Smooth muscle cell (in vitro differentiated cells): ENCODE measurements at regions not wholly inside any gene's neighbourhood (a gene's known extent, or its start where the extent isn't known, plus 50 kb on each side); places are given as distances from the start of the nearest gene placed in this dataset.

Experiments used
- DNase-seq: peaks from one replicate; lab custom pipeline; 2025; ENCODE audit not compliant: unreplicated experiment; lab: John Stamatoyannopoulos, UW
- H2AFZ ChIP-seq: fragments of 200-600 bp; sonication (generic); 2 replicates; pipeline ENCODE4 v1.6.0; 2016; ENCODE audit warnings: antibody characterized with exemption, low read depth, mild to moderate bottlenecking
- H3F3A ChIP-seq: fragments of 200-600 bp; sonication (generic); 2 replicates; pipeline ENCODE4 v1.6.0; 2017; ENCODE audit warnings: antibody characterized with exemption, low read depth
- H3K27ac ChIP-seq: fragments of 200-600 bp; sonication (generic); 2 replicates; pipeline ENCODE4 v1.5.1; 2016; ENCODE audit warnings: low read depth, mild to moderate bottlenecking
- H3K27me3 ChIP-seq: fragments of 200-600 bp; sonication (generic); 2 replicates; pipeline ENCODE4 v1.6.1; 2016; ENCODE audit warnings: low read depth, mild to moderate bottlenecking
- H3K36me3 ChIP-seq: fragments of 200-600 bp; sonication (generic); 2 replicates; pipeline ENCODE4 v1.5.1; 2016; ENCODE audit warnings: low read depth
- H3K4me1 ChIP-seq: fragments of 200-600 bp; sonication (generic); 2 replicates; pipeline ENCODE4 v1.5.1; 2016; ENCODE audit warnings: low read depth
- H3K4me2 ChIP-seq: fragments of 200-600 bp; sonication (generic); 2 replicates; pipeline ENCODE4 v1.6.0; 2016; ENCODE audit warnings: mild to moderate bottlenecking
- H3K4me3 ChIP-seq: fragments of 200-600 bp; sonication (generic); 2 replicates; pipeline ENCODE4 v1.5.1; 2016; ENCODE audit warnings: mild to moderate bottlenecking
- H3K79me2 ChIP-seq: fragments of 200-600 bp; sonication (generic); 2 replicates; pipeline ENCODE4 v1.6.0; 2016; ENCODE audit warnings: low read depth, mild to moderate bottlenecking
- H3K9ac ChIP-seq: fragments of 200-600 bp; sonication (generic); 2 replicates; pipeline ENCODE4 v1.6.0; 2016; ENCODE audit warnings: low read depth
- H3K9me3 ChIP-seq: fragments of 200-600 bp; sonication (generic); replicated peaks from 2 replicates; pipeline ENCODE4 v1.5.1; 2016; ENCODE audit warnings: low read depth
- H4K20me1 ChIP-seq: fragments of 200-600 bp; sonication (generic); 2 replicates; pipeline ENCODE4 v1.6.0; 2016; ENCODE audit warnings: low read depth
- CTCF ChIP-seq: fragments of 200-600 bp; sonication (generic); IDR thresholded peaks from 2 replicates; pipeline ENCODE4 v1.5.1; 2017; ENCODE audit warnings: borderline replicate concordance, mild to moderate bottlenecking, antibody characterized with exemption; ENCODE audit not compliant: insufficient read depth, poor library complexity, severe bottlenecking
- WGBS: methylation state at CpG from one replicate; pipeline ENCODE4 v1.1.7; 2016; ENCODE audit warnings: low lambda C conversion rate; 5-methylcytosine and 5-hydroxymethylcytosine counted together

DNA sequence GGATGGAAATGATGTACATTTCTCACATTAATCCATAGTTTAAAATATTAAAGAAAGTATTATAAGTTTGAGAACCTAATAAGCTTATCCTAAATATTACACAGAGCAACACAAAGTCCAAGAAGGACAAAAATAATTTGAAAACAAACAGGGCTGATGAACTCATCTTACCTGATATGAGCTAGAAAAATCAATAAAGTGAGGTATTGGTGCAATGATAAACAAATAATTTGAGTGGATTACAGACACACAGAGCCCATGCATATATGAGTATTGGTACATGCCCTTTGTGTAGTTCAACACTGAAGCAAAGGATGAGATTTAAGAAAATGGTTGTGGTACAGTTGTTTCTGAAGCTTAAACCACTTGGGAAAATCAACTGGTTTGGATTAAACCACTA lies 1139.0 kb downstream of the SUCLG1 start:
- Histone ChIP-seq H3K4me2 (no peak overlapping the region), H3F3A (no peaks in the 10 kb centered on the region), H3K4me1 (no peaks in the 10 kb centered on the region), H3K27ac (no peak overlapping the region), H2AFZ (no peak overlapping the region), H3K9me3 (no peaks in the 10 kb centered on the region), H3K36me3 (no peaks in the 10 kb centered on the region), H4K20me1 (no peaks in the 10 kb centered on the region), H3K9ac (no peak overlapping the region), H3K79me2 (no peaks in the 10 kb centered on the region), H3K27me3 (no peaks in the 10 kb centered on the region), H3K4me3 (no peak overlapping the region)
- no peak for DNase-seq
- no peak for TF ChIP-seq CTCF

- no peak for TF ChIP-seq CTCF
- H3F3A ChIP-seq: no peaks in the 10 kb centered on the region
- DNase-seq: no peak
- H3K4me3 ChIP-seq: no peak overlapping the region
- H3K27ac ChIP-seq: no peak overlapping the region
- H3K9ac ChIP-seq: no peak overlapping the region
- no peak overlapping the region for H2AFZ ChIP-seq
- H3K79me2 ChIP-seq: no peaks in the 10 kb centered on the region
- no peaks in the 10 kb centered on the region for H3K36me3 ChIP-seq
- 89% methylated on average over 11 of the region's 11 CpGs for WGBS
- no peaks in the 10 kb centered on the region for H3K9me3 ChIP-seq
- no peaks in the 10 kb centered on the region for H3K27me3 ChIP-seq
- H3K4me2 ChIP-seq: no peak overlapping the region
- H4K20me1 ChIP-seq: no peaks in the 10 kb centered on the region
- no peaks in the 10 kb centered on the region for H3K4me1 ChIP-seq
These were observed 1153.2 kb downstream of the SUCLG1 start for GRCh38 chr2:83305758-83306378.

DNA sequence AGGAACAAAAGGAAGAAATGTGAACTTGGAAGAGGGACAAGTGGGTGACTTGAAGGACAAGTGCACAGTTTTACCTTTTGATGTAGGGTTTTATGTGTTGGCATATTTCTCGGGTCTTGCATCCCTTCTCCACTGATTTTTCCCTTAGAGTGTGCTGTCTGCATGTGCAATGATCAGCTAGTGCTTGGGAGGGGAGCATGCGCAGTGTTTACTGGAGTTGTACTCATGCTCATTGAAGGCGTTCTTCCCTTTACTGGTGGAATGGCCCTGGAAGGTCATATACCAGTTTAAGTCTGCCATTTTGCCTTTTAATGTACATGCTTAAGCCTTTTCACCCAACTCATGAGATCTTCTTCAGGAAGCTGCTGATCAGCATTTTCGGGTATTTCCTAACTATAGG lies 1168.0 kb downstream of the SUCLG1 start:
- Histone ChIP-seq H4K20me1 (no peaks in the 10 kb centered on the region), H3K27ac (no peak overlapping the region), H3K4me1 (no peaks in the 10 kb centered on the region), H3K4me3 (no peak overlapping the region), H3K9me3 (no peaks in the 10 kb centered on the region), H3F3A (no peaks in the 10 kb centered on the region), H2AFZ (no peak overlapping the region), H3K9ac (no peak overlapping the region), H3K36me3 (no peaks in the 10 kb centered on the region), H3K4me2 (no peak overlapping the region), H3K79me2 (no peaks in the 10 kb centered on the region), H3K27me3 (no peaks in the 10 kb centered on the region)
- TF ChIP-seq CTCF: no peak
- DNase-seq: no peak
- 89% methylated on average over 4 of the region's 4 CpGs for WGBS

GRCh38 chr2:83282841-83283240 lies 1176.2 kb downstream of the SUCLG1 start:
- H3K4me3 ChIP-seq: no peak overlapping the region
- H4K20me1 ChIP-seq: no peaks in the 10 kb centered on the region
- H3K27ac ChIP-seq: no peak overlapping the region
- H2AFZ ChIP-seq: no peak overlapping the region
- DNase-seq: no peak
- H3K4me2 ChIP-seq: no peak overlapping the region
- no peaks in the 10 kb centered on the region for H3K79me2 ChIP-seq
- no peaks in the 10 kb centered on the region for H3K27me3 ChIP-seq
- H3K9ac ChIP-seq: no peak overlapping the region
- no peaks in the 10 kb centered on the region for H3F3A ChIP-seq
- TF ChIP-seq CTCF: no peak
- H3K4me1 ChIP-seq: no peaks in the 10 kb centered on the region
- H3K9me3 ChIP-seq: no peaks in the 10 kb centered on the region
- H3K36me3 ChIP-seq: no peaks in the 10 kb centered on the region
